Neural cell (in vitro differentiated cells): ENCODE measurements at regions not wholly inside any gene's neighbourhood (a gene's known extent, or its start where the extent isn't known, plus 50 kb on each side); places are given as distances from the start of the nearest gene placed in this dataset.

Experiments
- H2AFZ ChIP-seq: fragments of 200-600, 300-800 bp; sonication (generic), shearing (Covaris generic); 2 replicates; pipeline ENCODE4 v1.6.0; 2014; ENCODE audit warnings: low read depth, mild to moderate bottlenecking, antibody characterized with exemption, low read length, moderate library complexity
- H3F3A ChIP-seq: fragments of 200-600 bp; shearing (Covaris generic); 2 replicates; pipeline ENCODE4 v1.6.1; 2016; ENCODE audit warnings: mild to moderate bottlenecking, moderate library complexity, mixed read lengths, antibody characterized with exemption, low read length; ENCODE audit not compliant: insufficient read depth, poor library complexity, severe bottlenecking
- H3K27ac ChIP-seq: fragments of 200-600, 300-800 bp; sonication (generic), shearing (Covaris generic); 2 replicates; pipeline ENCODE4 v1.5.1; 2014; ENCODE audit warnings: mild to moderate bottlenecking, low read length, moderate library complexity
- H3K27me3 ChIP-seq: fragments of 300-800, 200-600 bp; sonication (generic), shearing (Covaris generic); 2 replicates; pipeline ENCODE4 v1.6.0; 2014; ENCODE audit warnings: mild to moderate bottlenecking, low read depth, low read length, moderate library complexity; ENCODE audit not compliant: insufficient read depth
- H3K36me3 ChIP-seq: fragments of 300-800, 200-600 bp; sonication (generic), shearing (Covaris generic); 2 replicates; pipeline ENCODE4 v1.5.1; 2014; ENCODE audit warnings: mild to moderate bottlenecking, antibody characterized with exemption, low read length, moderate library complexity; ENCODE audit not compliant: insufficient read depth
- H3K4me2 ChIP-seq: fragments of 300-800, 200-600 bp; sonication (generic), shearing (Covaris generic); 2 replicates; pipeline ENCODE4 v1.6.0; 2014; ENCODE audit warnings: mild to moderate bottlenecking, low read length
- H3K4me3 ChIP-seq: fragments of 300-800, 200-600 bp; sonication (generic), shearing (Covaris generic); 2 replicates; pipeline ENCODE4 v1.5.1; 2014; ENCODE audit warnings: mild to moderate bottlenecking, low read length, moderate library complexity
- H3K79me2 ChIP-seq: fragments of 200-600 bp; shearing (Covaris generic); replicated peaks from 2 replicates; pipeline ENCODE4 v1.6.0; 2014; ENCODE audit warnings: mild to moderate bottlenecking, low read length, moderate library complexity; ENCODE audit not compliant: insufficient read depth
- H3K9ac ChIP-seq: fragments of 300-800, 200-600 bp; sonication (generic), shearing (Covaris generic); 2 replicates; pipeline ENCODE4 v1.6.1; 2016; ENCODE audit warnings: mild to moderate bottlenecking, low read length, mixed read lengths
- H3K9me2 ChIP-seq: fragments of 200-600 bp; shearing (Covaris generic); 2 replicates; pipeline ENCODE4 v1.6.1; 2016; ENCODE audit warnings: mild to moderate bottlenecking, low read length, mixed read lengths; ENCODE audit not compliant: insufficient read depth
- H3K9me3 ChIP-seq: fragments of 200-600, 300-800 bp; sonication (generic), shearing (Covaris generic); 2 replicates; pipeline ENCODE4 v1.6.1; 2016; ENCODE audit warnings: mild to moderate bottlenecking, mixed run types, low read length, moderate library complexity, mixed read lengths
- H4K20me1 ChIP-seq: fragments of 200-600 bp; shearing (Covaris generic); 2 replicates; pipeline ENCODE4 v1.6.1; 2016; ENCODE audit warnings: mild to moderate bottlenecking, mixed run types; ENCODE audit not compliant: insufficient read depth
- EP300 ChIP-seq: fragments of 450-650 bp; conservative IDR thresholded peaks from 2 replicates; pipeline ENCODE4 v1.6.1; 2014; ENCODE audit warnings: antibody characterized with exemption, mild to moderate bottlenecking, moderate library complexity; ENCODE audit not compliant: poor library complexity, severe bottlenecking
- EZH2 ChIP-seq: fragments of 200-600, 300-800 bp; shearing (Covaris generic), sonication (generic); IDR thresholded peaks from 2 replicates; pipeline ENCODE4 v1.6.1; 2014; ENCODE audit warnings: antibody characterized with exemption, low read length, borderline replicate concordance, mild to moderate bottlenecking; ENCODE audit not compliant: insufficient read depth, poor library complexity, severe bottlenecking
- MXI1 ChIP-seq: fragments of 450-650 bp; conservative IDR thresholded peaks from 2 replicates; pipeline ENCODE4 v1.6.1; 2014; ENCODE audit warnings: antibody characterized with exemption, mild to moderate bottlenecking; ENCODE audit not compliant: poor library complexity, severe bottlenecking
- POLR2AphosphoS5 ChIP-seq: IDR thresholded peaks from 2 replicates; pipeline ENCODE4 v1.6.1; 2012
- RAD21 ChIP-seq: fragments of 450-650 bp; conservative IDR thresholded peaks from 2 replicates; pipeline ENCODE4 v1.6.1; 2014; ENCODE audit warnings: antibody characterized with exemption, mild to moderate bottlenecking, moderate library complexity
- SMC3 ChIP-seq: fragments of 450-650 bp; conservative IDR thresholded peaks from 2 replicates; pipeline ENCODE4 v1.6.1; 2014; ENCODE audit warnings: antibody characterized with exemption, mild to moderate bottlenecking, moderate library complexity; ENCODE audit not compliant: poor library complexity
- TAF1 ChIP-seq: IDR thresholded peaks from 2 replicates; pipeline ENCODE4 v1.6.1; 2012; ENCODE audit warnings: low read depth
- TF ChIP-seq, protein P1 (sequence below): IDR thresholded peaks from 2 replicates; pipeline ENCODE4 v1.6.1; 2012; ENCODE audit warnings: borderline replicate concordance
- TF ChIP-seq, protein P2 (sequence below): fragments of 450-650 bp; IDR thresholded peaks from 2 replicates; pipeline ENCODE4 v1.5.1; 2014; ENCODE audit warnings: antibody characterized with exemption, mild to moderate bottlenecking, moderate library complexity; ENCODE audit not compliant: poor library complexity, severe bottlenecking

DNA sequence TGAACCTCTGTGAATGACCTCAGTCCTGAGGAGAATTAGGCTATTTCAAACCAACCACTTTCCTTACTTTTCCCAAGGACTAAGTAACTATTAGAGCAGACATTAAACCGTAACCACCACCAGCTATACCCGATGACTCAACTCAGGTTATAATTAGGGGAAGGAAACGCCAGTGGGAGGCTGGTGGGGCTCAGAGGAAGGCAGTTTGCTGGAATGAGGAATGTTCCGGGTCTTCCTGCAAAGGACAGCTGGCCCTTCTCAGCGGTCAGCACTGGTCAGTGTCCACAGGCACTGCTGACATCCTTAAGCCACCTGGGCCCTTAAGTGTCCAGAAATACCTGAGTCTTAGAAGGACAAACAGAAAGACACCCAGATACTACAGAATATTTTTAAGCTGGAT lies 515.2 kb downstream of the MAFB start:
- Histone ChIP-seq H3K79me2 (no peaks in the 10 kb centered on the region), H3K9me2 (no peaks in the 10 kb centered on the region), H3K36me3 (no peaks in the 10 kb centered on the region), H3F3A (no peaks in the 10 kb centered on the region), H3K27me3 (no peaks in the 10 kb centered on the region), H3K9me3 (no peaks in the 10 kb centered on the region), H2AFZ (no peak overlapping the region), H3K4me2 (no peak overlapping the region), H3K4me3 (no peak overlapping the region), H4K20me1 (no peaks in the 10 kb centered on the region), H3K9ac (no peak overlapping the region), H3K27ac (no peak overlapping the region)
- TF ChIP-seq, protein P1, sequence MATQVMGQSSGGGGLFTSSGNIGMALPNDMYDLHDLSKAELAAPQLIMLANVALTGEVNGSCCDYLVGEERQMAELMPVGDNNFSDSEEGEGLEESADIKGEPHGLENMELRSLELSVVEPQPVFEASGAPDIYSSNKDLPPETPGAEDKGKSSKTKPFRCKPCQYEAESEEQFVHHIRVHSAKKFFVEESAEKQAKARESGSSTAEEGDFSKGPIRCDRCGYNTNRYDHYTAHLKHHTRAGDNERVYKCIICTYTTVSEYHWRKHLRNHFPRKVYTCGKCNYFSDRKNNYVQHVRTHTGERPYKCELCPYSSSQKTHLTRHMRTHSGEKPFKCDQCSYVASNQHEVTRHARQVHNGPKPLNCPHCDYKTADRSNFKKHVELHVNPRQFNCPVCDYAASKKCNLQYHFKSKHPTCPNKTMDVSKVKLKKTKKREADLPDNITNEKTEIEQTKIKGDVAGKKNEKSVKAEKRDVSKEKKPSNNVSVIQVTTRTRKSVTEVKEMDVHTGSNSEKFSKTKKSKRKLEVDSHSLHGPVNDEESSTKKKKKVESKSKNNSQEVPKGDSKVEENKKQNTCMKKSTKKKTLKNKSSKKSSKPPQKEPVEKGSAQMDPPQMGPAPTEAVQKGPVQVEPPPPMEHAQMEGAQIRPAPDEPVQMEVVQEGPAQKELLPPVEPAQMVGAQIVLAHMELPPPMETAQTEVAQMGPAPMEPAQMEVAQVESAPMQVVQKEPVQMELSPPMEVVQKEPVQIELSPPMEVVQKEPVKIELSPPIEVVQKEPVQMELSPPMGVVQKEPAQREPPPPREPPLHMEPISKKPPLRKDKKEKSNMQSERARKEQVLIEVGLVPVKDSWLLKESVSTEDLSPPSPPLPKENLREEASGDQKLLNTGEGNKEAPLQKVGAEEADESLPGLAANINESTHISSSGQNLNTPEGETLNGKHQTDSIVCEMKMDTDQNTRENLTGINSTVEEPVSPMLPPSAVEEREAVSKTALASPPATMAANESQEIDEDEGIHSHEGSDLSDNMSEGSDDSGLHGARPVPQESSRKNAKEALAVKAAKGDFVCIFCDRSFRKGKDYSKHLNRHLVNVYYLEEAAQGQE = no peak
- TF ChIP-seq EP300 = no peak
- TF ChIP-seq RAD21 = no peak
- TF ChIP-seq POLR2AphosphoS5 = no peak
- no peak for TF ChIP-seq EZH2
- TF ChIP-seq MXI1 = no peak
- TF ChIP-seq, protein P2, sequence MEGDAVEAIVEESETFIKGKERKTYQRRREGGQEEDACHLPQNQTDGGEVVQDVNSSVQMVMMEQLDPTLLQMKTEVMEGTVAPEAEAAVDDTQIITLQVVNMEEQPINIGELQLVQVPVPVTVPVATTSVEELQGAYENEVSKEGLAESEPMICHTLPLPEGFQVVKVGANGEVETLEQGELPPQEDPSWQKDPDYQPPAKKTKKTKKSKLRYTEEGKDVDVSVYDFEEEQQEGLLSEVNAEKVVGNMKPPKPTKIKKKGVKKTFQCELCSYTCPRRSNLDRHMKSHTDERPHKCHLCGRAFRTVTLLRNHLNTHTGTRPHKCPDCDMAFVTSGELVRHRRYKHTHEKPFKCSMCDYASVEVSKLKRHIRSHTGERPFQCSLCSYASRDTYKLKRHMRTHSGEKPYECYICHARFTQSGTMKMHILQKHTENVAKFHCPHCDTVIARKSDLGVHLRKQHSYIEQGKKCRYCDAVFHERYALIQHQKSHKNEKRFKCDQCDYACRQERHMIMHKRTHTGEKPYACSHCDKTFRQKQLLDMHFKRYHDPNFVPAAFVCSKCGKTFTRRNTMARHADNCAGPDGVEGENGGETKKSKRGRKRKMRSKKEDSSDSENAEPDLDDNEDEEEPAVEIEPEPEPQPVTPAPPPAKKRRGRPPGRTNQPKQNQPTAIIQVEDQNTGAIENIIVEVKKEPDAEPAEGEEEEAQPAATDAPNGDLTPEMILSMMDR = no peak
- TF ChIP-seq SMC3 = no peak
- TF ChIP-seq TAF1 = no peak

DNA sequence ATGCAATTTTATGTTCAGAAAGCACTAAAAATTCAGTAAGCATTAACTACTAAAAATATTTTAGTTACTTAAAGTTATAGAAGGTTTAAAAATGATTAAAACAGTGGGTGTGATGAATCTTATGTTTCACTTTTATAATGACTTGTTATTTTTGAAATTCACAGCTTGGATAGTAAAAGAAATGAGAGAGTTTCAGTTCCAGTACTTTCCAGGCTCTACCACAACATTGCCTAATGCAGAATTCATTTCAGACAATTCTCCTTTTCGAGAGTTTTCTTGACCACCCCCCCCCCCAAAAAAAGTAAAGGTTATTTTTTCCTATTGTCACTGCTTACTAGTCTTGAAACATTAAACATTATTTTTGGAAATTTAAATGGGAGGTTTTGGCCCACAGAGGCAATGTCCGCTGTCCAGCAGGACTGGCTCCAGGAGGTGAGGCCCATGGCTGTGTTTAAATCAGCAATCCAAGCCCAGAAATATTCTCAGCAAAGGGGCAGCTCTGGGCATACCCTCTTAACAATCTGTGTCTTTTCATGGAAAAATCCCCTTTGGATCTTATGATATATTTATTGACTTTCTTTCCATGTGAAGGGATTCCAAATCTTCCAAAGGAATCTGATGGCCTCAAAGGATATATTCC lies 519.9 kb downstream of the MAFB start:
- H3K9ac ChIP-seq = no peak overlapping the region
- no peak for TF ChIP-seq TAF1
- TF ChIP-seq, protein P1 = no peak
- no peak for TF ChIP-seq MXI1
- TF ChIP-seq, protein P2 = no peak
- no peak for TF ChIP-seq EP300
- no peak for TF ChIP-seq POLR2AphosphoS5
- no peak for TF ChIP-seq EZH2

More for the DNA sequence above, 519.9 kb downstream of the MAFB start:
- no peaks in the 10 kb centered on the region for H3K9me3 ChIP-seq
- no peak overlapping the region for H3K27ac ChIP-seq
- no peaks in the 10 kb centered on the region for H3K79me2 ChIP-seq
- H3K4me2 ChIP-seq = no peak overlapping the region
- H3K9me2 ChIP-seq = no peaks in the 10 kb centered on the region
- H3K4me3 ChIP-seq = no peak overlapping the region
- H2AFZ ChIP-seq = no peak overlapping the region
- no peaks in the 10 kb centered on the region for H3K36me3 ChIP-seq
- H4K20me1 ChIP-seq = no peaks in the 10 kb centered on the region
- H3K27me3 ChIP-seq = no peaks in the 10 kb centered on the region
- no peaks in the 10 kb centered on the region for H3F3A ChIP-seq
